ENCODE measurements at regions not wholly inside any gene's neighbourhood (a gene's known extent, or its start where the extent isn't known, plus 50 kb on each side); places are given as distances from the start of the nearest gene placed in this dataset.

DNA sequence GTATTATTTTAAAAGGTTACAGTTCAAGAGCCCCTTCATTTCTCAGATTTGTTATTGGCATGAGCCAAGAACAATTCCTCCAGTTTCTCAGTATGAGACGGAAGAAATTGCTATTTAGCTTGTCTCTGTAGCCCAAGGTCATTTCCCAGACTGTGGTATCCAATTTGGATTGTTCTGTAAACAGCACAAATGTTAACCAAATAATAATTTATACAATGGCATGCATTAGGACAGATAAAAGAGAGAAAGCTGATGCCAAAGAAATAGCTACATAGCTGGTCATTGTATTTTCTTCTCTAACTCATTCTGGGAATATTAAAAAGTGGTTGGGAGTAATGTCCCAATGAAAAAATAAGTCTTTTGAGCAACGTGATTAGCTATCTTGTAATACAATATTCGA lies 134.6 kb upstream of the NPY2R start:
- Histone ChIP-seq H3K27me3 (ENCODE audit: control insufficient read depth in 2 of 2, insufficient read depth in 2 of 2, low read length in 2 of 2) (no peaks in the 10 kb centered on the region), H3K4me2 (ENCODE audit: insufficient read depth, low read length) (no peak overlapping the region), H3K4me3 (replicated peaks in 1 of 3; ENCODE audit: insufficient read depth in 1 of 3, low read depth in 1 of 3, low read length in 3 of 3) (no peak overlapping the region), H3K4me1 (ENCODE audit: control insufficient read depth, extremely low read depth, insufficient read depth, low read length) (no peaks in the 10 kb centered on the region), H3K9ac (replicated peaks; ENCODE audit: extremely low read depth, insufficient read depth, low read length) (no peak overlapping the region), H3K79me2 (ENCODE audit: control insufficient read depth, insufficient read depth, low read length) (no peaks in the 10 kb centered on the region), H3K9me3 (replicated peaks; ENCODE audit: control insufficient read depth, insufficient read depth, low read length) (no peaks in the 10 kb centered on the region), H3K27ac (ENCODE audit: insufficient read depth, low read depth, low read length) (no peak overlapping the region), H4K20me1 (replicated peaks; ENCODE audit: control insufficient read depth, extremely low read depth, insufficient read depth, low read length) (no peaks in the 10 kb centered on the region), H3K36me3 (ENCODE audit: control insufficient read depth in 2 of 2, extremely low read depth in 1 of 2, insufficient read depth in 2 of 2, low read length in 2 of 2) (no peaks in the 10 kb centered on the region), H2AFZ (ENCODE audit: low read depth, low read length) (no peak overlapping the region), H3K9me1 (replicated peaks; ENCODE audit: control insufficient read depth, extremely low read depth, insufficient read depth, low read length) (no peaks in the 10 kb centered on the region)
- CTCF ChIA-PET: no interaction called here
- FAIRE-seq: no peak
- no TSS peak for BruUV-seq (replicated peaks)
- DNase-seq (ENCODE audit: low read depth, low spot score): peak; percentile 10
- intact Hi-C loops (cut with micrococcal nuclease): no loop called here
- TF ChIP-seq JUN (IDR thresholded peaks at IDR 0.05; ENCODE audit: borderline replicate concordance, insufficient read depth, insufficient read length, low read depth): no peak
- no peak for TF ChIP-seq EZH2 (IDR thresholded peaks at IDR 0.05; ENCODE audit: borderline replicate concordance, low read depth, low read length, severe bottlenecking)
- TF ChIP-seq, protein P1, sequence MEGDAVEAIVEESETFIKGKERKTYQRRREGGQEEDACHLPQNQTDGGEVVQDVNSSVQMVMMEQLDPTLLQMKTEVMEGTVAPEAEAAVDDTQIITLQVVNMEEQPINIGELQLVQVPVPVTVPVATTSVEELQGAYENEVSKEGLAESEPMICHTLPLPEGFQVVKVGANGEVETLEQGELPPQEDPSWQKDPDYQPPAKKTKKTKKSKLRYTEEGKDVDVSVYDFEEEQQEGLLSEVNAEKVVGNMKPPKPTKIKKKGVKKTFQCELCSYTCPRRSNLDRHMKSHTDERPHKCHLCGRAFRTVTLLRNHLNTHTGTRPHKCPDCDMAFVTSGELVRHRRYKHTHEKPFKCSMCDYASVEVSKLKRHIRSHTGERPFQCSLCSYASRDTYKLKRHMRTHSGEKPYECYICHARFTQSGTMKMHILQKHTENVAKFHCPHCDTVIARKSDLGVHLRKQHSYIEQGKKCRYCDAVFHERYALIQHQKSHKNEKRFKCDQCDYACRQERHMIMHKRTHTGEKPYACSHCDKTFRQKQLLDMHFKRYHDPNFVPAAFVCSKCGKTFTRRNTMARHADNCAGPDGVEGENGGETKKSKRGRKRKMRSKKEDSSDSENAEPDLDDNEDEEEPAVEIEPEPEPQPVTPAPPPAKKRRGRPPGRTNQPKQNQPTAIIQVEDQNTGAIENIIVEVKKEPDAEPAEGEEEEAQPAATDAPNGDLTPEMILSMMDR (IDR thresholded peaks at IDR 0.05; ENCODE audit: extremely low read depth in 1 of 2, insufficient read depth in 1 of 2, low read depth in 1 of 2, low read length in 2 of 2): no peak
- TF ChIP-seq POLR2AphosphoS5 (IDR thresholded peaks at IDR 0.05; ENCODE audit: insufficient read depth, low read depth, low read length): no peak
- TF ChIP-seq GATA2 (IDR thresholded peaks at IDR 0.05; ENCODE audit: insufficient read depth, insufficient read length, low read depth, low read length): no peak
- no peak for TF ChIP-seq FOS (IDR thresholded peaks at IDR 0.05; ENCODE audit: borderline replicate concordance, insufficient read depth, low read length)
- POLR2A ChIA-PET: no interaction called here
- dilution Hi-C loops (cut with MboI; ENCODE audit: extremely low pct_ligation_motif_present, low sequenced_read_pairs): no loop called here
